Endothelial cell (in vitro differentiated cells): ENCODE measurements at regions not wholly inside any gene's neighbourhood (a gene's known extent, or its start where the extent isn't known, plus 50 kb on each side); places are given as distances from the start of the nearest gene placed in this dataset.

Experiments used
- DNase-seq: peaks from one replicate; pipeline ENCODE4 v3.0.0; 2021; ENCODE audit warnings: low spot score
- H3K27ac Mint-ChIP-seq: one replicate; pipeline ENCODE4 v1.8.0; 2021; ENCODE audit warnings: mixed read lengths, inconsistent platforms; ENCODE audit not compliant: unreplicated experiment
- H3K27me3 Mint-ChIP-seq: one replicate; pipeline ENCODE4 v1.8.0; 2021; ENCODE audit warnings: mild to moderate bottlenecking, moderate library complexity, mixed read lengths, inconsistent platforms; ENCODE audit not compliant: unreplicated experiment
- H3K36me3 Mint-ChIP-seq: one replicate; pipeline ENCODE4 v1.8.0; 2021; ENCODE audit warnings: mild to moderate bottlenecking, low read depth, mixed read lengths, inconsistent platforms; ENCODE audit not compliant: unreplicated experiment
- H3K4me1 Mint-ChIP-seq: one replicate; pipeline ENCODE4 v1.8.0; 2021; ENCODE audit warnings: mild to moderate bottlenecking, mixed read lengths, inconsistent platforms; ENCODE audit not compliant: unreplicated experiment
- H3K4me3 Mint-ChIP-seq: one replicate; pipeline ENCODE4 v1.8.0; 2021; ENCODE audit warnings: mild to moderate bottlenecking, mixed read lengths, inconsistent platforms; ENCODE audit not compliant: unreplicated experiment
- H3K9me3 Mint-ChIP-seq: one replicate; pipeline ENCODE4 v1.8.0; 2021; ENCODE audit warnings: mixed read lengths, inconsistent platforms; ENCODE audit not compliant: unreplicated experiment
- CTCF ChIP-seq: fragments of 200-600 bp; sonication (generic); IDR thresholded peaks from one replicate; pipeline ENCODE4 v1.5.0; 2021; ENCODE audit warnings: antibody characterized with exemption; ENCODE audit not compliant: unreplicated experiment

DNA sequence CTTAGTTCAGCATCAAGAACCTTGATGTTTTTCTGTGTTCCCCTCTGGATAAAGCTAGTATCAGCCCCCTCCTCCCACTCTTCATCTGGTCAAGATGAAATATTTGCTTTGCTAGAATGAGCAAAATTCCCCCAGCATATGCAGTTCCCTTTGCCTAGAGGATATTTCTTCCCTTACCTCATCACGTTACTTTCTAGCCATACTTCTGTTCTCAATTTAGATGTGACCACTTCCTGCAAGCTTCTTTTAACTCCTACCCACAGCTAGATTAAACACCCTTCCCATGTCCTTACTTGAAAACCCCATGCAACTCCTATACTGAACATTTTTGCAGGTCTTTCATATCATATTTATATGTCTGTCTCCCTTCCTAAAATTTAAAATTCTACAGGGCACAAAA is 178.9 kb upstream of the TUSC1 start:
- TF ChIP-seq CTCF: no peak
- H3K9me3 Mint-ChIP-seq: no peaks in the 10 kb centered on the region
- no peak for DNase-seq
- H3K4me1 Mint-ChIP-seq: no peaks in the 10 kb centered on the region
- no peak overlapping the region for H3K4me3 Mint-ChIP-seq
- H3K36me3 Mint-ChIP-seq: no peaks in the 10 kb centered on the region
- H3K27me3 Mint-ChIP-seq: no peaks in the 10 kb centered on the region
- no peak overlapping the region for H3K27ac Mint-ChIP-seq

- H3K4me1 Mint-ChIP-seq: no peaks in the 10 kb centered on the region
- no peak for TF ChIP-seq CTCF
- no peak for DNase-seq
- H3K27ac Mint-ChIP-seq: no peak overlapping the region
- no peaks in the 10 kb centered on the region for H3K36me3 Mint-ChIP-seq
- H3K4me3 Mint-ChIP-seq: no peak overlapping the region
- no peaks in the 10 kb centered on the region for H3K9me3 Mint-ChIP-seq
- no peaks in the 10 kb centered on the region for H3K27me3 Mint-ChIP-seq
Measured at GRCh38 chr9:25850803-25851202, 172.6 kb upstream of the TUSC1 start.

- Mint-ChIP-seq H3K4me1 (no peaks in the 10 kb centered on the region), H3K27ac (no peak overlapping the region), H3K4me3 (no peak overlapping the region), H3K27me3 (no peaks in the 10 kb centered on the region), H3K9me3 (no peaks in the 10 kb centered on the region), H3K36me3 (no peaks in the 10 kb centered on the region)
- TF ChIP-seq CTCF: no peak
- DNase-seq: no peak
Measured at GRCh38 chr9:25845867-25846266, 167.6 kb upstream of the TUSC1 start.

DNA sequence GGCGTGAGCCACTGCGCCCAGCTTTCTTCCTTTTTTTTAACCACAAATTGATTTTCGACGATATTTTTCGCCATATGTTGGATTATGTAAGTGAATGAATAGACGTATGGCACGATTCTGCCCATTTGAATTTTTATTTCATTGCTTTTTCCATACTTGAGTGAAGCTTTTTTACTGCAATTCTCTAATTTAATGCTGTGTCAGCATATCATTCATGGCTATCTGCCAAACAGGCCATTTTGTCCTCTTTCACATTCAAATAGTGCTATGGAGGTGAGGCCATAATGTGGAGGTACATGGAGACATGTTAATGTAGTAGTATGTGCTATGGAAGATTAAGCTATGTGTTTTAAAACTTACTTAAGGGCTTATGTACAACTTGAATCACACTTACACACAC is 152.1 kb upstream of the TUSC1 start:
- H3K27ac Mint-ChIP-seq: no peak overlapping the region
- H3K4me3 Mint-ChIP-seq: no peak overlapping the region
- H3K27me3 Mint-ChIP-seq: no peaks in the 10 kb centered on the region
- H3K9me3 Mint-ChIP-seq: no peaks in the 10 kb centered on the region
- DNase-seq: no peak
- no peak for TF ChIP-seq CTCF
- no peaks in the 10 kb centered on the region for H3K36me3 Mint-ChIP-seq
- no peaks in the 10 kb centered on the region for H3K4me1 Mint-ChIP-seq

GRCh38 chr9:25827626-25828025 is 149.4 kb upstream of the TUSC1 start:
- TF ChIP-seq CTCF: no peak
- H3K27ac Mint-ChIP-seq: no peak overlapping the region
- no peaks in the 10 kb centered on the region for H3K9me3 Mint-ChIP-seq
- no peak for DNase-seq
- H3K4me3 Mint-ChIP-seq: no peak overlapping the region
- H3K4me1 Mint-ChIP-seq: no peaks in the 10 kb centered on the region
- H3K27me3 Mint-ChIP-seq: no peaks in the 10 kb centered on the region
- H3K36me3 Mint-ChIP-seq: no peaks in the 10 kb centered on the region
